ENCODE measurements at regions not wholly inside any gene's neighbourhood (a gene's known extent, or its start where the extent isn't known, plus 50 kb on each side); places are given as distances from the start of the nearest gene placed in this dataset.

- H3K27me3 ChIP-seq (ENCODE audit: insufficient read depth) = no peaks in the 10 kb centered on the region
- H4K20me1 ChIP-seq (replicated peaks; ENCODE audit: insufficient read depth) = no peaks in the 10 kb centered on the region
- no peaks in the 10 kb centered on the region for H3K27me3 Mint-ChIP-seq (ENCODE audit: insufficient read depth, low read depth, poor library complexity)
- H3K36me3 ChIP-seq (ENCODE audit: insufficient read depth) = no peaks in the 10 kb centered on the region
- H3K4me3 Mint-ChIP-seq = no peak overlapping the region
- DNase-seq (ENCODE audit: low spot score) (no peak), ATAC-seq (no peak)
- H3K9me2 ChIP-seq (ENCODE audit: insufficient read depth) = peaks cover 5% of the 10 kb centered on the region; the same call in 1 of the 2 replicates
- TF ChIP-seq NANOG (IDR thresholded peaks at IDR 0.05; ENCODE audit: borderline replicate concordance) (no peak), JUNB (IDR thresholded peaks at IDR 0.05; ENCODE audit: unreplicated experiment) (no peak), EZH2phosphoT487 (IDR thresholded peaks at IDR 0.05; ENCODE audit: unreplicated experiment) (no peak)
- H3K79me2 ChIP-seq (replicated peaks; ENCODE audit: insufficient read depth) = no peaks in the 10 kb centered on the region
- H3K27ac ChIP-seq (ENCODE audit: low read depth) = no peak overlapping the region
- H3F3A ChIP-seq (replicated peaks; ENCODE audit: low read depth) = no peaks in the 10 kb centered on the region
- no peak overlapping the region for H3K4me2 ChIP-seq
- H2AFZ ChIP-seq = no peak overlapping the region
- no peaks in the 10 kb centered on the region for H3K4me1 ChIP-seq (ENCODE audit: insufficient read depth)
- H3K36me3 Mint-ChIP-seq (ENCODE audit: low read depth) = no peaks in the 10 kb centered on the region
- H3K27ac Mint-ChIP-seq = no peak overlapping the region
- H3K9me3 Mint-ChIP-seq = no peaks in the 10 kb centered on the region
- no peak overlapping the region for H3K4me3 ChIP-seq
- H3K4me1 Mint-ChIP-seq = 0 out of 3 replicates have a peak, but pooled peaks cover 2% of the 10 kb centered on the region
These were observed 144.0 kb upstream of the PTPRG start for GRCh38 chr3:61417352-61417751.

GRCh38 chr3:61420136-61420759 is 141.1 kb upstream of the PTPRG start:
- Histone ChIP-seq H3K4me1 (ENCODE audit: insufficient read depth) (no peaks in the 10 kb centered on the region), H3K9me2 (ENCODE audit: insufficient read depth) (no peaks in the 10 kb centered on the region; the same call in 1 of the 2 replicates), H3K27me3 (ENCODE audit: insufficient read depth) (no peaks in the 10 kb centered on the region), H3K4me2 (no peak overlapping the region), H2AFZ (peak overlapping the region; percentile 34; the same call in 1 of the 2 replicates), H3K79me2 (replicated peaks; ENCODE audit: insufficient read depth) (no peaks in the 10 kb centered on the region), H3F3A (replicated peaks; ENCODE audit: low read depth) (no peaks in the 10 kb centered on the region), H3K36me3 (ENCODE audit: insufficient read depth) (no peaks in the 10 kb centered on the region), H3K4me3 (no peak overlapping the region), H4K20me1 (replicated peaks; ENCODE audit: insufficient read depth) (no peaks in the 10 kb centered on the region), H3K27ac (ENCODE audit: low read depth) (no peak overlapping the region)
- H3K27me3 Mint-ChIP-seq (ENCODE audit: insufficient read depth, low read depth, poor library complexity) = no peaks in the 10 kb centered on the region
- H3K4me1 Mint-ChIP-seq = no peaks in the 10 kb centered on the region
- no peak for ATAC-seq
- no peak overlapping the region for H3K27ac Mint-ChIP-seq
- H3K9me3 Mint-ChIP-seq = no peaks in the 10 kb centered on the region
- no peak overlapping the region for H3K4me3 Mint-ChIP-seq
- DNase-seq (ENCODE audit: low spot score) = no peak
- H3K36me3 Mint-ChIP-seq (ENCODE audit: low read depth) = no peaks in the 10 kb centered on the region
- TF ChIP-seq ETS1 (IDR thresholded peaks at IDR 0.05) (no peak), REST (IDR thresholded peaks at IDR 0.05; ENCODE audit: unreplicated experiment) (no peak), POLR2AphosphoS5 (IDR thresholded peaks at IDR 0.05; ENCODE audit: low read depth) (no peak), EZH2phosphoT487 (IDR thresholded peaks at IDR 0.05; ENCODE audit: unreplicated experiment) (no peak), ZNF462 (CRISPR knock-in tag; IDR thresholded peaks at IDR 0.05) (no peak), CTCF (conservative IDR thresholded peaks at IDR 0.05; ENCODE audit: low read depth in 2 of 2) (no peak), ZNF114 (CRISPR knock-in tag; IDR thresholded peaks at IDR 0.05) (no peak)
